T-helper 2 cell treated with Interferon-gamma antibody and Interleukin-4, amounts not matched to agents 100 ng/mL and 5 ng/mL, for 36 hours (primary cell): ENCODE measurements at regions not wholly inside any gene's neighbourhood (a gene's known extent, or its start where the extent isn't known, plus 50 kb on each side); places are given as distances from the start of the nearest gene placed in this dataset.

Source experiments
- intact Hi-C: fragments of 100-400 bp; cut with micrococcal nuclease; formaldehyde crosslinking; loops from one replicate; pipeline ENCODE4 v1.15.1; 2023

DNA sequence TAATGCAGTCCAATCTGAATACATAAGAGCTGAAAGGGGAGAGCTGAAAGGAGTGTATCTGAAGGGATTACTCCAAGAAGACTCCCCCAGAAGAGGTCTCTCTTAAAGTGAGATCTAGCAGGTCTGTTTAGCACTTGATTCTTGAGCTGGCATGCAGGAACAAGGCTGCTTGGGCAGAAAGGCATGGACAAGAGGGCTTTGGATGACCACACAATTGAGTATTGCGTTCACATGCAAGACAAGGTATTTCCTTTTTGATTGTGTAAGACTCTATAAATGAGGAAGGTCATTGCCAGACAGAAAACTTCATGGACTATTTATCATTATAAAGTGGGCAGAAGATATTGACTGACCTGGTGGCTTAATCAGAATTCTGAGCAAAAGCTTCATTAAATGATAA is 145.5 kb upstream of the AFF2 start:
- intact Hi-C loops = no loop called here

DNA sequence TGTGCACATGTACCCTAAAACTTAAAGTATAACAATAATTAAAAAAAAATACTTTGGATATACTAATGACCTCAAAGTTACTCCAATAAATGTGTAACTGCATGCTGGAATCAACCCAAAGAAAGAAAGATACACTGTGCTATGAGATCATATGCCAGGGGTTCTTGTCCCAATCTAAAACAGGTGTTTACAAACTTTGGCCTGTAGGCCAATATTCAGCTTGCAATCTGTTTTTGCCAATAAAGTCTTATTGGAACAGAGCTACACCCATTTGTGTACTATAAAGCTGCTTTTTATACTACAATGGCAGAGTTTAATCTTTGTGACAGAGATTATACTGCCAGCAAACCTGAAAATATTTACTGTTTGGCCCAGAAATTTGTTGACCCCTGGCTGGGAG is 138.8 kb upstream of the AFF2 start:
- intact Hi-C loops = no loop called here

DNA sequence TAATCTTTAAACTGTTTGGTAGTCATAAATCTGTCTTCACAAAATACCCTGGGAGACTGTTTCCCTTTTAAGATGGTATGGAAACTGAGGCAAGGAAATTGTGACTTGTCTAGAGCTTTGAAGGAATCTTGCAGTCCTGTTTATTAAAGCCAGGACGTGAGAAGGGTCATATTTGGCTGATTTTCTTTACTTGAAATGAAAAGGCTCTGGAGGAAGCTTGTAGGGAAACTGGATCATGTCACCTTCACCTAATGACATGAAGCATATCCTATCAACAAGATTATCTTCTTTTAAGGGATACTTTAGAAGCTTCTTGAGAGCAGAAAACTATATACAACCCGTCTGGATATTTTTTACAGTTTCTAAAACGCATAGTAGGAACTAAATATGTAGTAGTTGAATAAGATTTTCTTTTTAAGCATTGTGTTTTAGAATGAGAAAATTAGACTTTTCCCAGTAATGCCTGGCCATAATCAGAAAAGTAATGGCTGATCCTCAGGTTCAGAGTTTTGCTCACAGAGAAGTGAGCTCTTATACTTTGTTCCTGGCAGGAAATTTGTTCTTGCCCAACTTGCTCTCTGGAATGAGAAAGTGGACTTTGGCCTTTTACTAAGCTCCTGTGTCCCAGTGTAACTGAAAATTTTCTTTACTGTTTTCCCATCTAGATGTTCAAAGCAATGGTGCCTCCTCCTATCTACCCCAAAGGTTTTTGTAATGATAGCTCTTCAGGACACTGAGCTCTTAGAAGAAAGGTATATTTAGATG is 136.8 kb upstream of the AFF2 start:
- intact Hi-C loops = no loop called here

DNA sequence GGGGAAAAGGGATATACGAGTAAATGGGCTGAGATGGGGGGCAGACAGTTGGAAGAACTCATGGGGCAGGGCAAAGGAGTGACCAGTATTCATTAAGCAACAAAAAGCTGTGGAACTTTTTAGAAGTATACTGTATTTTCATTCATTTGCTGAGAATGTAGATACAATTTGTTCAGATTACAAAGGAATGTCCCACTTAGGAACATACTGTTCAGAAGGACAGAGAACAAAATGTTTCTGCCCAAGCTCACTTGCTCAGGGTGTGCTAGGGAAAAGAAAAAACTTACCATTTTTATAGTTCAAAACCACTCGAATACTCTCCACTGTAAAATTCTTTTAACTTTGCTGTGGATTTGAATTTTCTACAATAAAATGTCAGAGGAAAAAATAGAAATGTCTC is 135.2 kb upstream of the AFF2 start:
- intact Hi-C loops = no loop called here

DNA sequence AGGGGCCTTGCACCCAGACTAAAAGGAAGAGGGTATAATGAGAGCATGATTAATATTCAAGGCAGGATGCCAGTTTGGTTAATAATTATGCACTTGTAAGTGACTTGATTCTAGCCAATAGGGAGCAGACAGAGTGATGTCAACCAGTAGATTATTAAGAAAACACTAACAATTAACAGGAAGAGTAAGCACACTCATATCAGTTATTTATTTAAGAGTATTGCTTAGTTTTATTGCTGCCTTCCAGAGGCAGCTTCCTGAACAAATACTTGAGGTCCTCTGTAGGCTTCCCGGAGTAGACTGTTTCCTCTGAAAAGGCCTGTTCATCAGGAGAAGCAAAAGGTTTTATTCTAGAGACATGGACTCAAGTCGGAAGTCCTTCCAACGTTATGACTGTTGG is 129.1 kb upstream of the AFF2 start:
- intact Hi-C loops = no loop called here

DNA sequence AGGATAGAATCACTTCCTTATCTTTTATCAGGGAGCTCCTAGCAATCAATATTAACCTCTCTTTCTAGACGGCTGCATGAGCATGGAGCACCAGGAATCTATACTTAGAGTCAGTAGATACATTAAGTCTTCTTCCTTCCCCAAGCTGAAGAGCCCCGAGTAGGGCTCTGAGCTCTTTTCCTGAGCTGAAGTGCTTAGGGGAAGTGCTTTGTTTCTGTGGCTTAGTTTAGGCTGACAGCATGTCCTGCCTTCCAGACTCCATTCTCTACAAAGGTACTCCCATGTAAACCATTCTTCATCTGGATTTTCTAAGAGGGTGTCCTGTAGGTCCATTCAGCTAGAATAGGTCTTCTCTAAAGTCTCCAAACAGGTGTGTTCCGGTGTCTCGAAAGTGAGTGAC is 127.5 kb upstream of the AFF2 start:
- intact Hi-C loops = no loop called here

DNA sequence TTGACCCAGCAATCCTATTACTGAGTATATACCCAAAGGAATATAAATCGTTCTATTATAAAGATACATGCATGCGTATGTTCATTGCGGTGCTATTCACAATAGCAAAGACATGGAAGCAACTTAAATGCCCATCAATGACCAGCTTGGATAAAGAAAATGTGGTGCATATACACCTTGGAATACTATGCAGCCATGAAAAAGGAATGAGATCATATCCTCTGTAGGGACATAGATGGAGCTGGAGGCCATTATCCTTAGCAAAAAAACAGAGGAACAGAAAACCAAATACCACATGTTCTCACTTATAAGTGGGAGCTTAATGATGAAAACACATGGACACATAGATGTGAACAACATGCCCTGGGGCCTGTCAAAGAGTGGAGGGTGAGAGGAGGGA is 124.1 kb upstream of the AFF2 start:
- intact Hi-C loops = no loop called here

DNA sequence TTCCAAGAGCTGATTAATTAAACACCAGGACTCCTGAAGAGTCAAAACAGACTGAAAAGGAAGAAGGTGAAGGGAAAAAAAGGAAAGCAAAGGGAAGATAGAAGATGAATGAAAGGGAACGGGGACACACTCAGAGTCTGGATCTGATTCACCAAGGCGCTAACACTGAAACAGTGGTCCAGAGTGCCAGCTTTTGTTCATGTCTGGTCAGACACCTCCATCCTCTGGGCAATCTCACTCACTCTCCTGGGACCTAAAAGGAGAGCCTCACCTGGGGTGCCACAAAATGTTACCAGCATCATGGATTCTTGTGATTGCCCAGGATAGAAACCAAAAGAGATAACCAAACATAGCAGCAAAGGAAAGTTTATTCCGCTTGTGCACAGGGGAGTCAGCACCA is 120.3 kb upstream of the AFF2 start:
- intact Hi-C loops = loop anchor here (5.0 to 10.0 kb wide), 4 partner anchors 48 to 465 kb away; partner anchors contain the start of genes AFF2 and FMR1

DNA sequence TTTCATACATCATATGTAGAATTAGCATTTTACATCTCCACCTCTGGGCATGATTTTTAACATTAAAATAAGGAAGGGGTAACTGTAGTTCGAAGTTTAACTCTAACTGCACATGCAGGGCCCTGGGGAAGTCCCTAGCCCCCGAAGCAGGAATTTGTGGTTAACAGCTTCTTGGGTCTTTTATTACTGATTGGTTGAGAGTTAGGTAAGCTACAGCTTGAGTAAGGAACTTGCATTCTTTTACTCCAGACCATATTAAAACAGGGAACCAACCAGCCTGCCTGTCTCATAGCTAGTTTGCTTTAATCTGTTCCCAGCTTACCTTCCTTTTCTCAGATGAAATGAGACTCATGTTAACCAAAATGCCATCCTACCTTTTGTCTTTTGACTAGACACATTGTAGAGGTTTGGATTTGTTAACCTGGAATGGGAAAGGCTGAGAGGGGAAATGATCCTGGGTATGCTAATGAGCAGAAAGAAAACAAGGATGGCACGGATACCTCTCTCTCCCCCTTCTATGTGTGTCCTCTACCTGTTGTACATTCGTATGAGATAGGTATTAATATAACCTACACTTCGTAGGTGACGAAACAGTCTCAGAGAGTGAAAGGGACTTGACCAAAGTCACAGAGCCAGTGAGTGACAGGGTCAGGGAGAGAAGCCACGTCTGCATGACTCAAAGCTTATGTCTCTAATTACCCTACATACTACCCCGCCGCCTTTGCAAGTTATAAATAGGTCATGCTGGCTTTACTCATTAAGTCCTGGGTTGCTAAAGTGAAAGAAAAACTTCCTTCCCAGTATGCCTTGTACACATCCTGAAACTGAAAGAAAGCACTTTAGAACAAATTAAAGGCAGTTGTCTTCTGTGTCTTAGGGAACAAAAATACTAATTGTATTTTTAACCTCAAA is 119.5 kb upstream of the AFF2 start:
- intact Hi-C loops = loop anchor here (1.0 to 10.0 kb wide), 5 partner anchors 49 to 466 kb away; partner anchors contain the start of genes AFF2 and FMR1

DNA sequence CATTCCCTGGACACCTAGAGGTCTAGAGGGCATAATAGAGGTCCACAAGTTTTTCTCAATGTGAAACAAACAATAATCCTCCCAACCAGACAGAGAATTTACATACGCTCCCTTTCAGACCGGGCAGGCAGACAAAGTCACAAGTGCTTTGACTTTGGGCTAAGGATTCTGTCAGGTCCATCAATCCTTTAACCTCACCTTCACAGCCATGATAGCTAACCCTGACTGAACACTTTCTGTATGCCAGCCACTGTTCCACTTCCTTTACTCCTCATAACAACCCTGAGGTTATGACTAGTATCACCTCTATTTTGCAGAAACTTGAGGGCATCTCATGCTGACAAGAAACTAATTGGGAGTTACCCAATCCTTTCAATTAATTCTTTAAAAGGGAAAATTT is 118.8 kb upstream of the AFF2 start:
- intact Hi-C loops = loop anchor here (1.0 to 10.0 kb wide), 5 partner anchors 49 to 467 kb away; partner anchors contain the start of genes AFF2 and FMR1

DNA sequence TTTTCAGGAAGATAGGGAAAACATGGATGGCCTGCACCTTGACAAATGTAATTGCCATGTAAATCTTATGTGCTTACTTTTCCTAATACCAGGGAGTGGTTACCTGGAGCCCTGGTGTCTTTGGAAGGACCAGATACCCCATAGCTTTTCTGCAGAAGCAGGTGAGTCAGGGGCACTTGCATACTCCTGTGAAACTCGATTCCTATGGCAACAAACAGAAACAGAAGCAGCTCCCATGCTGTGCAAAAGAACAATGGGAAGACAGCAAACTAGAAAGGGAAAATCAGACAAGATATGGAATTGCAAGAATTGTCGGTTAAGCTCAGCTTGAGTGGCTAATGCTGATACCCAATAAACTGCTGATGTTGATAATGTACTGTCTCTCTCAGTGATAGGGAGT is 117.4 kb upstream of the AFF2 start:
- intact Hi-C loops = loop anchor here (5.0 to 10.0 kb wide), 4 partner anchors 51 to 468 kb away; partner anchors contain the start of genes AFF2 and FMR1

DNA sequence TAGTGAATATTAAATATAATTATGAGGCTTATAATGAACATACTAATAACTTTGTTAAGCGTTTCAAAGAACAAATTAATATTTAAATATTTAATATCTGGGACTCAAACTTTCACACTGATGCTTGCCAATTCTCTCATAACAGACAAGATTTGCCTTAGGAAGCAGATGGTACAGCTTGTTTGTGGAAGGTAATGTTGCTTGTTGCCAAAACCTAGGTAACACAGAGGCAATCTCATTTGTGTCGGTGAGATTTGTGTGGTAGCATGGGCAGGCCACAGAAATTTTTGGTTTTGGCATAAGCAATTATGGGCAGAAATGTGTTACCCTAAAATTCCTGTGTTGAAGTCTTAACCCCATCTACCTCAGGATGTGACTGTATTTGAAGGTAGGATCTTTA is 114.9 kb upstream of the AFF2 start:
- intact Hi-C loops = loop anchor here (10.0 kb wide), 2 partner anchors 119 to 471 kb away; partner anchors contain the start of genes AFF2 and FMR1

DNA sequence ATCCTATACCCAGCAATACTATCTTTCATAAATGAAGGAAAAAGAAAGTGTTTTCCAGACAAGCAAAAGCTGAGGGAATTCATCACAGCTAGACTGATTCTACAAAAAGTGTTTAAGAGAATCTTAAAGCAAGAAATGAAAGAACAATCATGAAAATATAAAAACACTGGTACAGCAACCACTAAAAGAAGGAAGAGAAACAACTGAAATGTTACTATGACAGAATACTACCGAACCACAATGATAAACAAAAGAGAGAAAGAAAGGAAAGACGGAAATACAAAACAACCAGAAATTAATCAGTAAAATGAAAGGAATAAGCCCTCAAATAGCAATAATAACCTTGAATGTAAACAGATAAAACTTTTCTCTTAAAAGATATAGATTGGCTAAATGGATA is 110.8 kb upstream of the AFF2 start:
- intact Hi-C loops = loop anchor here (10.0 kb wide), 2 partner anchors 115 to 475 kb away; partner anchors contain the start of genes AFF2 and FMR1

DNA sequence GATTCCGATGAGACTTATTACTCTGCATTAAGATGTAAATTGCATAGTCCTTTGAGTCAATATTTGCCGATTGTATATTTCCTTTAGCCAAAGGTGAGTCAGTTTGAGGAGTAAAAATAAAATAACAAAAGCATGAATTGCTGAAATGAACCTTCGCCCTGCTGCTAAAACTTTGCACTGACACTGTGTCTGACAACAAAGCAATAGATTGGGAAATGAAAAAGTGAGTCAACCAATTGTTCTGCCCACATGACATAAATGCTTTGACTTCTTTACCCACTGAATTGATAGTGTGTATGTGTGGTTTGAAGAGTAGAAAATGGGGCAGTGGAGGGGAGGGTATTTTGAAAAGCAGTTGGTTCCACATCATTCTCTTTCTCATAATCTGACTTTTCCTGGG is 88.4 kb upstream of the AFF2 start:
- intact Hi-C loops = no loop called here

DNA sequence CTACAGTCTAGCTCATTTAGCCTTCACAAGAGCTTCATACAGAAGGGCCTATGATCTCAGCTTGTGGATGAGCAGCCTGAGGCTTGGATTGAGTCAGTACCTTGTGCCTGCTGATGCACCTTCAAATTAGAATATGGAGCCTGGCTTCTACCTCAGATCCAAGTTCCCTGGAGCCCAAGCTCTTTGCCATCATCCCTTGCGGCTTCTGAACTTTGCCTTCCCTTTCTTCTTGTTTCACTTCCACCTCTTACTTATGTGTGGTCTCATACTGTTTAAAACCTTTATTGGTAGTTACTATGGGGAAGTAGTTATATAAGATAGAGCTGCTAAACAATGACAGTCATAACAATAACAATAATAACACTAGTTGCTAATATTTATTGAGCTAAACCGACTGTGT is 84.3 kb upstream of the AFF2 start:
- intact Hi-C loops = no loop called here

DNA sequence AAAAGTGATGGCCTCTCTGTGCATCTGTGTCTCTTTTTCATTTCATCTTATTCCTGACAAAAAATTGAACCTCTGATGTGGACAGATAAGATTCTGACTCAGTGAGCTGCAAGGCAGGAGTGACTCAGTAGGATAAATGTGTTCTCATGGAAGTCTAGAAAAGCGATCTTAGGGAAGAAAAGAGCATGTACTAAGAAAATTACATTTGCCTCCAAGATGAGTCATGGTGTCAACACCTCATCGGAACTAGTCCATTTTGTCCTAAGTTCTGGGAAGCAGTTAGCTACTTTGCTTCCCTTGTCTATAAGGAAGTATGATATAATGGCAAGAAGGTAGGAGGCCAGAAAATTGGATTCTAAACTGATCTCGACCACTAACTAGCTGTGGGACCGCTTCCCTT is 83.5 kb upstream of the AFF2 start:
- intact Hi-C loops = no loop called here

DNA sequence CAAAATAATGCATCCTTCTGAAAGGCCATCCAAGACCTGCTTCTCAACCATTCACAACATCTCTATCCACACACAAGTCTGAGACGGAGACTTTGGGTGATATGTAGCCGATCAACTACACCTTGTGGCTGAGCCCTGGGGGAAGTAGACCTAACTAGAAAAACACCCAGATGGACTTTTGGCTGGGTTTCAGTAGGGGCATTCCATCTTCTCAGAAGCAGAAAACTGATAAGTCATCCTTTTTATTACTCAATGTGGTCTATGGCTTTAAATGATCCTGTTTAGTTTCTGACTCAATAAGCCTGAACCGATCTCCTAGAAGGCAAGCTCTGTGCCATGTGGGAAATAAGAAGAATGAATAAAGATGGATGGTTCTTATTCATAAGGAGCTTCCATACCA is 82.5 kb upstream of the AFF2 start:
- intact Hi-C loops = no loop called here

DNA sequence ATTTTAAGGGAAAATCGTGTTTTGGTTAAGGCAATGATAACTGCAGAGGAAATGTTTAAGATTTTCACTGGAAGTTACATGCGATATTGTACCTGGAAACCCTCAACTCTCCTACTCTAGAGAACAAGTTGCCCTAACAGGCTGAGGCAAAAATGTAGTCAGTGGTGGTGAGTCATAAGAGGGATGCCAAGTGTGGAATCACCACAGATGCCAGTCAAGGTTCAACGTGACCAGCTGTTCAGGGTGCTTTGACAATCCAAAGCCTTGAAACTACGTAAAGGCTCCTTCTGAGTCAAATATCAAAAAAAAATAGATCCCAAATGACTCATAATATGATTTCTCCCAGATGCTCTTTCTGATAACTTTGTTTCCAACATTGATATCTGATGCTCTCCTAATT is 77.9 kb upstream of the AFF2 start:
- intact Hi-C loops = no loop called here

DNA sequence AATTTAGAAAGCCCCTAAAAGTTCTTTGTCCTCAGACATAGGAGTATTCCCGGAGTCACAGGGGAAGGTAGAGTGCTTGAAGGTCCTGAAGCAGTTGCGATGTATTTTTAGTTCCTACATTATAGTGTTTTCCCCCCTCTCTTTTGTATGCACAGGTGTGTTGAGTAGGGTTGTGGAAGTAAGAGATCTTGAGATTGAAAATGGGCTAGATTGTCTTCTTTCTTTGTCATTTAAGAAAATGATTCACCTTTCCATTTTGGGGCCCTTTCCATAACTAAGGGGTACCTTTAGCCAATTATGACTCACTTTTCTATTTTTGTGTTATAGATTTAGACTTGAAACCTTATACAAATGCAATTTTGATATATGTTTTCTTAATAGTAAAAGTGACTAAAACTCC is 75.8 kb upstream of the AFF2 start:
- intact Hi-C loops = no loop called here

DNA sequence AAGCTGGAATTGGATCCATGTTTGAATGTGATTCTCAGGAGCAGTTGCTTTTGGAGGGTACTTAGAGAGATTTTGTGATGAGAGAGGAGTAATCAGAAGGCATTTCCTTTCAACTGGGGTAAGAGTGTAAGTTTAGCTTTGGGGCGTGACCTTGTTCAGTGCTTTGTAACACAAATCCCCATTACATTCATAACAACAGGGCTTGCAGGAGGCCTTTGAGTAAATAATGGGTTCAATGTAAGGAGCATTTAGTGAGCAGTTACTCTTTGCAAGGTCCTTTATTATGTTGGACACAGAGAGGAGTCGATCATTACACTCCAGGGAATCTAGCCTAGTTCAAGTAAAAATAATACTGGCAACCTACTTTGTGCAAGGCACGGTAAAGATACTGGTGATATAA is 74.0 kb upstream of the AFF2 start:
- intact Hi-C loops = no loop called here

DNA sequence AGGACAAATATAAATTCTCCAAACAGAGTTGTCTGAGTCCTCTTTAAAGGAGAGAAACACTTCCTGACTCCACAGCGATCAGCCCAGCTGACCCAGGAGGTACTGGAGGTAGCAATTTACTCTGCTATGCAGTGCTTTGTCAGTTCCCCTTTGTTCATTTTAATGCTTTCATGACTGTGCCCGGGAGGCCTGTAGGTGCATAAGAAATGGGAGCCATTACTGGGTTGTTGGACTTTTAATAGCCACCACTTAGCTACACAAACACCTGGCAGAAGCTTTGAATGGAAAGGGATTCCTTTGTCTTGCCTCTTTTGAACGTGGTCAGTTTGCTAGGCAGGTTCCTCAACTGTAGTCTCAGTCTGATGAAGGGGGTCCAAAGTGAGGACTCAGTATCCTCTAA is 59.0 kb upstream of the AFF2 start:
- intact Hi-C loops = no loop called here

DNA sequence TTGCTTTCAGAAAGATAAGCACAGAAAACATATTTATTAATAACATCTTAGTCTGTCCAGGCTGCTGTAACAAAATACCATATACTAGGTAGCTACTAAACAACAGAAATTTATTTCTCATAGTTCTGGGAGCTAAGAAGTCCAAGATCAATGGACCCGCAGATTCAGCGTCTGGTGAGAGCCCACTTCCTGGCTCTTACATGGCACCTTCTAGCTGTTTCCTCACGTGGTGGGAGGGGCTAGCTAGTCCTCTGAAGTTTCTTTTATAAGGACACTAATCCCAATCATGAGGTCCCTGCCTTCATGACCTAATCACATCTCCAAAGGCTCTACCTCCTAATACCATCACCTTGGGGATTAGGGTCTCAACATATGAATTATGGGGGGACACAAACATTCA is 57.2 kb upstream of the AFF2 start:
- intact Hi-C loops = no loop called here
